ENCODE measurements at regions not wholly inside any gene's neighbourhood (a gene's known extent, or its start where the extent isn't known, plus 50 kb on each side); places are given as distances from the start of the nearest gene placed in this dataset.

GRCh38 chr11:82458147-82458546, 275.5 kb downstream of the FAM181B start:
- no peak for TF ChIP-seq CTCF (IDR thresholded peaks at IDR 0.05)
- TF ChIP-seq POLR2A (IDR thresholded peaks at IDR 0.05) = no peak
